Memory B cell (primary cell): ENCODE measurements at regions not wholly inside any gene's neighbourhood (a gene's known extent, or its start where the extent isn't known, plus 50 kb on each side); places are given as distances from the start of the nearest gene placed in this dataset.

ENCODE experiments used
- ATAC-seq: fragments of 150-1000 bp; cut with Tn5 transposase; 2 replicates; pipeline ENCODE4 v1.10.0; 2021; ENCODE audit warnings: low read depth, mild to moderate bottlenecking, moderate library complexity
- DNase-seq, 2 donors: peaks; one replicate each; pipeline ENCODE4 v3.0.0; 2022; ENCODE audit warnings: low spot score in 2 of 2
- H3K27ac Mint-ChIP-seq: one replicate; pipeline ENCODE4 v1.8.0; 2022; ENCODE audit warnings: mild to moderate bottlenecking, moderate library complexity, mixed read lengths
- H3K27me3 Mint-ChIP-seq: one replicate; pipeline ENCODE4 v1.8.0; 2022; ENCODE audit warnings: mixed read lengths
- H3K36me3 Mint-ChIP-seq: one replicate; pipeline ENCODE4 v1.8.0; 2022; ENCODE audit warnings: mild to moderate bottlenecking, mixed read lengths
- H3K4me1 Mint-ChIP-seq: one replicate; pipeline ENCODE4 v1.8.0; 2022; ENCODE audit warnings: mixed read lengths
- H3K4me3 Mint-ChIP-seq: one replicate; pipeline ENCODE4 v1.8.0; 2022; ENCODE audit warnings: mild to moderate bottlenecking, moderate library complexity, mixed read lengths
- H3K9me3 Mint-ChIP-seq: one replicate; pipeline ENCODE4 v1.8.0; 2022; ENCODE audit warnings: mixed read lengths

GRCh38 chr15:88403351-88403791 lies 63.8 kb downstream of the MRPL46 start:
- no peaks in the 10 kb centered on the region for H3K36me3 Mint-ChIP-seq
- DNase-seq (no peak), ATAC-seq (no peak)
- H3K4me1 Mint-ChIP-seq, result peaks cover 5% of the 10 kb centered on the region
- H3K27ac Mint-ChIP-seq, result no peak overlapping the region
- H3K9me3 Mint-ChIP-seq, result no peaks in the 10 kb centered on the region
- no peak overlapping the region for H3K4me3 Mint-ChIP-seq
- peaks cover 3% of the 10 kb centered on the region for H3K27me3 Mint-ChIP-seq

- DNase-seq (no peak), ATAC-seq (peak; percentile 54)
- H3K4me1 Mint-ChIP-seq, result peaks cover 5% of the 10 kb centered on the region
- H3K9me3 Mint-ChIP-seq, result no peaks in the 10 kb centered on the region
- no peak overlapping the region for H3K27ac Mint-ChIP-seq
- peak overlapping the region; percentile 21 for H3K4me3 Mint-ChIP-seq
- no peaks in the 10 kb centered on the region for H3K36me3 Mint-ChIP-seq
- peaks cover 3% of the 10 kb centered on the region for H3K27me3 Mint-ChIP-seq
Measured at GRCh38 chr15:88401996-88402656, 65.1 kb downstream of the MRPL46 start.

GRCh38 chr15:88401251-88401995 lies 65.8 kb downstream of the MRPL46 start:
- DNase-seq (no peak), ATAC-seq (peak; percentile 43)
- no peaks in the 10 kb centered on the region for H3K36me3 Mint-ChIP-seq
- no peak overlapping the region for H3K4me3 Mint-ChIP-seq
- H3K4me1 Mint-ChIP-seq, result peaks cover 5% of the 10 kb centered on the region
- H3K27ac Mint-ChIP-seq, result no peak overlapping the region
- H3K9me3 Mint-ChIP-seq, result no peaks in the 10 kb centered on the region
- peaks cover 3% of the 10 kb centered on the region for H3K27me3 Mint-ChIP-seq

- H3K9me3 Mint-ChIP-seq, result no peaks in the 10 kb centered on the region
- no peaks in the 10 kb centered on the region for H3K36me3 Mint-ChIP-seq
- H3K4me1 Mint-ChIP-seq, result peaks cover 5% of the 10 kb centered on the region
- H3K4me3 Mint-ChIP-seq, result no peak overlapping the region
- no peak overlapping the region for H3K27ac Mint-ChIP-seq
- DNase-seq (no peak), ATAC-seq (no peak)
- peaks cover 3% of the 10 kb centered on the region for H3K27me3 Mint-ChIP-seq
Measured at GRCh38 chr15:88400591-88401250, 66.5 kb downstream of the MRPL46 start.

DNA sequence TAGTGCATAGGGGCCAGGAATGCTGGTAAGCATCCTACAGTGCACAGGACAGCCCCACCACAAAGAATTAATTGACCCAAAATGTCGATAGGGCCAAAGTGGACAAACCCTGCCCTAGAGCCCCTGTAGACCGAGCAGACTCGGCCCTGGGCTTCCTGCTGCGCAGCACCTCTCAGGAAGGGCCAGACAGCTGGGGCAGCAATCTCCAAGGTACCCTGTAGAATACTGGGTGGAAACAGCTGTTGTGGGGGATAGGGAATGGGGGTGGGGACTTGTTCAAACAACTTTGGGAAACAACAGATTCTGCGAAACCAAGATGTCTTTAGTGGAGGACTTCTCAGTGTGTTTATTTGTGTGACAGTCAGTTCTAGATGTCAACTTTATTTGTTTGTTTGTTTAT lies 67.1 kb downstream of the MRPL46 start:
- no peaks in the 10 kb centered on the region for H3K36me3 Mint-ChIP-seq
- no peak for DNase-seq
- H3K4me3 Mint-ChIP-seq, result no peak overlapping the region
- peaks cover 3% of the 10 kb centered on the region for H3K27me3 Mint-ChIP-seq
- no peak for ATAC-seq
- H3K27ac Mint-ChIP-seq, result no peak overlapping the region
- peaks cover 5% of the 10 kb centered on the region for H3K4me1 Mint-ChIP-seq
- no peaks in the 10 kb centered on the region for H3K9me3 Mint-ChIP-seq

GRCh38 chr15:88399021-88399685 lies 68.0 kb downstream of the MRPL46 start:
- DNase-seq, result no peak
- Mint-ChIP-seq H3K36me3 (no peaks in the 10 kb centered on the region), H3K4me3 (no peak overlapping the region), H3K27ac (no peak overlapping the region), H3K27me3 (peaks cover 3% of the 10 kb centered on the region), H3K4me1 (peaks cover 5% of the 10 kb centered on the region), H3K9me3 (no peaks in the 10 kb centered on the region)
- ATAC-seq, result no peak

GRCh38 chr15:88398011-88398410 lies 69.2 kb downstream of the MRPL46 start:
- Mint-ChIP-seq H3K27me3 (peaks cover 6% of the 10 kb centered on the region), H3K4me1 (peaks cover 5% of the 10 kb centered on the region), H3K27ac (no peak overlapping the region), H3K9me3 (no peaks in the 10 kb centered on the region), H3K36me3 (no peaks in the 10 kb centered on the region), H3K4me3 (no peak overlapping the region)
- DNase-seq (no peak), ATAC-seq (no peak)

DNA sequence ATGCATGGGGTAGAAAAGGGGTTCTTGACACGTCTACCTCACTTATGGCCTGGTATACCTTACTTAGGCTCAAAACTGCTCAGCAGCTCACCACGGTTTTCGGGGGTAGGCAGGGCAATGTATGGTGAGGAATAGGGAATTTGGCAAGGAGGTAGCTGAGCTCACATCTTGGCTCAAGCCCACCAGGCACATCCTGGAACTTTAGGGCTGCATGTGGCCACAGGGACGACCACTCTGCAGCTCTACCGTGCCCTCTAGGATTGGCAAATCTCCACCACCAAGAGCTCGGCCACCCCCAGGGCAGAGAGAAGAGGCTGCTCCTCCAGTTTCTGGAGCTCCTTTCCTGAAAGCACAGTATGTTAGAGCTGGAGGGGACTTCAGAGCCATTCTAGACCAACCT lies 69.7 kb downstream of the MRPL46 start:
- no peaks in the 10 kb centered on the region for H3K36me3 Mint-ChIP-seq

GRCh38 chr15:88395872-88396781 lies 71.1 kb downstream of the MRPL46 start:
- Mint-ChIP-seq H3K4me1 (peaks cover 3% of the 10 kb centered on the region), H3K9me3 (no peaks in the 10 kb centered on the region), H3K4me3 (no peak overlapping the region), H3K27ac (no peak overlapping the region), H3K27me3 (peaks cover 6% of the 10 kb centered on the region), H3K36me3 (no peaks in the 10 kb centered on the region)
- DNase-seq (no peak), ATAC-seq (no peak)

More for the DNA sequence above, 69.7 kb downstream of the MRPL46 start:
- DNase-seq (no peak), ATAC-seq (no peak)
- Mint-ChIP-seq H3K4me1 (peaks cover 5% of the 10 kb centered on the region), H3K9me3 (no peaks in the 10 kb centered on the region), H3K27me3 (peaks cover 6% of the 10 kb centered on the region), H3K27ac (no peak overlapping the region), H3K4me3 (no peak overlapping the region)

- peaks cover 5% of the 10 kb centered on the region for H3K27me3 Mint-ChIP-seq
- no peaks in the 10 kb centered on the region for H3K36me3 Mint-ChIP-seq
- peaks cover 3% of the 10 kb centered on the region for H3K4me1 Mint-ChIP-seq
- H3K9me3 Mint-ChIP-seq, result no peaks in the 10 kb centered on the region
- no peak overlapping the region for H3K4me3 Mint-ChIP-seq
- H3K27ac Mint-ChIP-seq, result no peak overlapping the region
- no peak for ATAC-seq
- DNase-seq, result no peak
Measured at GRCh38 chr15:88395241-88395640, 71.9 kb downstream of the MRPL46 start.

DNA sequence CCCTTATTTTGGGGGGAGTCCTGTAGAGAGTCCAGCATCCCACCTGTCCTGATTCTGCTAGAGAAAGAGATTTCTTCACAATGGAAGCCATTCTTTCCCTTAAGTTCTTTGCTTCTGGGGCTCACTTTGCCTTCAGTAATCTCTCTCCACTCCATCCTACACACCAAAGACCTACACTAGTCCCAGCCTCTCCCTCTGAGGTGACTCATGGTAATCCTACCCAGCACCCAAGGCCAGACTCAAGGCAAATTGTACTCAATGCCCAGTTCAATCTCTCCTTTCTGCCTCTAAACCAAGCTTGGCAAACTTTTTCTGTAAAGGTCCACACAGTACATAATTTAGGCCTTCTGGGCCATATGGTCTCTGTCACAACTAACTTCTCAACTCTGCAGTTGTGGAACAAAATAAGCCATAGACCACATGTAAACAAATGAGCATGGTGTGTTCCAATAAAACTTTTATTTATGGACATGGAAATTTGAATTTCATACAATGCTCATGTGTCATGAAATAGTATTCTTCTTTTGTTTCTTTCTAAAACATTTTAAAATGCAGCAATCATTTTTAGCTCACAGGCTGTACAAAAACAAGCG lies 72.5 kb downstream of the MRPL46 start:
- H3K4me3 Mint-ChIP-seq, result no peak overlapping the region
- H3K9me3 Mint-ChIP-seq, result no peaks in the 10 kb centered on the region
- no peak for ATAC-seq
- H3K4me1 Mint-ChIP-seq, result peaks cover 3% of the 10 kb centered on the region
- no peak overlapping the region for H3K27ac Mint-ChIP-seq
- H3K36me3 Mint-ChIP-seq, result no peaks in the 10 kb centered on the region
- peaks cover 5% of the 10 kb centered on the region for H3K27me3 Mint-ChIP-seq
- no peak for DNase-seq

DNA sequence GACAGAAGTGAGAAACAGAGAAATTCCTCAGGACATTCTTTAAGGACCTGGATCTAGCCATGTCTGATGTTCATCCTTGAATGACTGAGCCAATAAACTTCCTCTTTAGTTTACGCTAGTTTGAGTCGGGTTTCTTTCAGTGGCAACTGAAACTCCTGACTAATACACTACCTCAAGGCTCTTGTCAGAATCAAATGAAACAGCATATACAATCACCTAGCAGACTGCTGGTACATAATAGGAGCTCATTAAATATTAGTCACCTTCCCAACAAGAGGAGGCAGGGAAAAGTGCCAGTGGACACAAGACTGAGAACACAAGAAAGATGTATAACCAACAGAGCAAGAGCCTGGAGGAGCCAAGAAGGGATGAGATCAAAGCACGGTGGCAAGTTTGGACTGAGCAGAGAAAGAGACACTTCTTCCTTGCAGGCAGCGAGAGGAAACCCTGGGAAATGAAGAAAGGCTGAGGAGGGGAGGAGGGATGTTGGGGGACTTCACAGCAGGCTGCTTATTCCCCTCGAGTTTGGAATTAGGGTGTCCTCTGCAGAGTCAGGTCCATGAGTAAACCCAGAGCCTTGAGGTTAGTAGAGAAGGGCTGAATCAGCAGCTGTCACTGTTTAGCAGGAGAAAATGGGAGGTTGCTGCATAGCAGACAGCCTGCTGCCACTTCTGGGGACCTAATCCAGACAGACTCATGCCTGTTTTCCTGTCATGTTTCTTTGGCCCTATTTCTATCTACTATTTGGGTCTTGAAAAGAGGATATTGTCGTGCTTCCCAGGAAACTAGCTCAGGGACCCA lies 73.3 kb downstream of the MRPL46 start:
- ATAC-seq, result no peak
- Mint-ChIP-seq H3K27me3 (peaks cover 5% of the 10 kb centered on the region), H3K36me3 (no peaks in the 10 kb centered on the region), H3K4me1 (peaks cover 3% of the 10 kb centered on the region), H3K9me3 (no peaks in the 10 kb centered on the region), H3K27ac (no peak overlapping the region), H3K4me3 (no peak overlapping the region)
- DNase-seq, result no peak
